ENCODE measurements at regions not wholly inside any gene's neighbourhood (a gene's known extent, or its start where the extent isn't known, plus 50 kb on each side); places are given as distances from the start of the nearest gene placed in this dataset.
A peak's percentile ranks its signal among the peaks of the same experiment; 100 is the strongest.

- no peak for TF ChIP-seq EZH2phosphoT487 (IDR thresholded peaks at IDR 0.05; ENCODE audit: borderline replicate concordance, low read depth, low read length)
- TF ChIP-seq, protein P1, sequence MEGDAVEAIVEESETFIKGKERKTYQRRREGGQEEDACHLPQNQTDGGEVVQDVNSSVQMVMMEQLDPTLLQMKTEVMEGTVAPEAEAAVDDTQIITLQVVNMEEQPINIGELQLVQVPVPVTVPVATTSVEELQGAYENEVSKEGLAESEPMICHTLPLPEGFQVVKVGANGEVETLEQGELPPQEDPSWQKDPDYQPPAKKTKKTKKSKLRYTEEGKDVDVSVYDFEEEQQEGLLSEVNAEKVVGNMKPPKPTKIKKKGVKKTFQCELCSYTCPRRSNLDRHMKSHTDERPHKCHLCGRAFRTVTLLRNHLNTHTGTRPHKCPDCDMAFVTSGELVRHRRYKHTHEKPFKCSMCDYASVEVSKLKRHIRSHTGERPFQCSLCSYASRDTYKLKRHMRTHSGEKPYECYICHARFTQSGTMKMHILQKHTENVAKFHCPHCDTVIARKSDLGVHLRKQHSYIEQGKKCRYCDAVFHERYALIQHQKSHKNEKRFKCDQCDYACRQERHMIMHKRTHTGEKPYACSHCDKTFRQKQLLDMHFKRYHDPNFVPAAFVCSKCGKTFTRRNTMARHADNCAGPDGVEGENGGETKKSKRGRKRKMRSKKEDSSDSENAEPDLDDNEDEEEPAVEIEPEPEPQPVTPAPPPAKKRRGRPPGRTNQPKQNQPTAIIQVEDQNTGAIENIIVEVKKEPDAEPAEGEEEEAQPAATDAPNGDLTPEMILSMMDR (conservative IDR thresholded peaks at IDR 0.05; ENCODE audit: low read length) = no peak
- no TSS peak for BruUV-seq (replicated peaks)
- DNase-seq (ENCODE audit: low spot score) = no peak
- Histone ChIP-seq H3K4me1 (ENCODE audit: insufficient read depth, low read length, poor library complexity, severe bottlenecking) (no peaks in the 10 kb centered on the region), H4K20me1 (ENCODE audit: insufficient read depth, low read length) (no peaks in the 10 kb centered on the region), H3K4me2 (ENCODE audit: low read length) (no peak overlapping the region), H3K4me3 (ENCODE audit: low read depth, low read length, poor library complexity, severe bottlenecking) (no peak overlapping the region), H3K9me3 (ENCODE audit: low read length) (no peaks in the 10 kb centered on the region), H2AFZ (ENCODE audit: low read length) (no peak overlapping the region), H3K27ac (ENCODE audit: low read depth, low read length, poor library complexity, severe bottlenecking) (no peak overlapping the region), H3K79me2 (ENCODE audit: insufficient read depth, low read depth, low read length) (no peaks in the 10 kb centered on the region), H3K36me3 (ENCODE audit: insufficient read depth, low read length) (no peaks in the 10 kb centered on the region), H3K9me2 (ENCODE audit: insufficient read depth, low read length) (no peaks in the 10 kb centered on the region)
- CTCF ChIA-PET (ENCODE audit: unreplicated experiment) = no interaction called here
- intact Hi-C loops (cut with micrococcal nuclease; ENCODE audit: unreplicated experiment) = no loop called here
- POLR2A ChIA-PET = interaction anchor here (0.7 kb wide), 1 partner anchor 189 kb away, joined by 3 read pairs; no protein-coding TSS in a partner anchor
These were observed 306.5 kb upstream of the TECRL start for GRCh38 chr4:64715741-64716140.

DNA sequence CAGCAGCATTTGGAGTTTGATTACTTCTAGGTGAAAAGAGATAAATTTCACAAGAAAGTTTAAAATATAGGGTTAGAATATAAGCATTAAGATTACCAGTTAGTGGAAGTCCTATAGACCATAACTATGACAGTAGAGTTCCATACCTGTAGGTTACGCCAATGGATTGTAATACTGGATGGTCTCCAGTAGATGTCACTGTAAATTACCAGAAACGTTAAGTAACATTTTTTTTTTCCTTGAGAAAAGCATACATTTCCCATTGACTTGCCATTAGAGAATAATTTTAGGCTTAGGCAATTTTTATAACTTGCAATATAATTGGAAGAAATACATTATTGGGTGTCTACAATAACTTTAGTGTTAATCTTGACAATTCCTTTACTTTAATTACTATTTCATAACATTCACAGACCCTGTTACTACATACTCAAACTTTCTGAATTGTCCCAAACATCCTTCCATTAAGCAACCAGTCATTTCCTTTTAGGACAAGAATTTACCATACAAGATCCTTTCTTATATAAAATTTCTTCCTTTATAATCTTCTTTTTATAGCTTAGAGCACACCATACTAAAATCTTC lies 304.1 kb upstream of the TECRL start:
- DNase-seq (ENCODE audit: low spot score) = peak; percentile 42
- H3K27ac ChIP-seq (ENCODE audit: low read depth, low read length, poor library complexity, severe bottlenecking) = no peak overlapping the region
- H3K4me1 ChIP-seq (ENCODE audit: insufficient read depth, low read length, poor library complexity, severe bottlenecking) = no peaks in the 10 kb centered on the region
- POLR2A ChIA-PET = no interaction called here
- TF ChIP-seq, protein P1 (conservative IDR thresholded peaks at IDR 0.05; ENCODE audit: low read length) = peak; percentile 82
- no peak for TF ChIP-seq EZH2phosphoT487 (IDR thresholded peaks at IDR 0.05; ENCODE audit: borderline replicate concordance, low read depth, low read length)
- no peaks in the 10 kb centered on the region for H3K9me3 ChIP-seq (ENCODE audit: low read length)
- no peaks in the 10 kb centered on the region for H3K9me2 ChIP-seq (ENCODE audit: insufficient read depth, low read length)
- no peaks in the 10 kb centered on the region for H3K36me3 ChIP-seq (ENCODE audit: insufficient read depth, low read length)
- CTCF ChIA-PET (ENCODE audit: unreplicated experiment) = no interaction called here
- H3K4me2 ChIP-seq (ENCODE audit: low read length) = no peak overlapping the region
- no peak overlapping the region for H2AFZ ChIP-seq (ENCODE audit: low read length)
- no peak overlapping the region for H3K4me3 ChIP-seq (ENCODE audit: low read depth, low read length, poor library complexity, severe bottlenecking)
- intact Hi-C loops (cut with micrococcal nuclease; ENCODE audit: unreplicated experiment) = no loop called here
- no peaks in the 10 kb centered on the region for H4K20me1 ChIP-seq (ENCODE audit: insufficient read depth, low read length)
- no peaks in the 10 kb centered on the region for H3K79me2 ChIP-seq (ENCODE audit: insufficient read depth, low read depth, low read length)
- BruUV-seq (replicated peaks) = no TSS peak

- Histone ChIP-seq H3K4me2 (ENCODE audit: low read length) (no peak overlapping the region), H2AFZ (ENCODE audit: low read length) (no peak overlapping the region), H4K20me1 (ENCODE audit: insufficient read depth, low read length) (no peaks in the 10 kb centered on the region), H3K9me3 (ENCODE audit: low read length) (no peaks in the 10 kb centered on the region), H3K79me2 (ENCODE audit: insufficient read depth, low read depth, low read length) (no peaks in the 10 kb centered on the region), H3K4me1 (ENCODE audit: insufficient read depth, low read length, poor library complexity, severe bottlenecking) (no peaks in the 10 kb centered on the region), H3K27ac (ENCODE audit: low read depth, low read length, poor library complexity, severe bottlenecking) (no peak overlapping the region), H3K36me3 (ENCODE audit: insufficient read depth, low read length) (no peaks in the 10 kb centered on the region), H3K9me2 (ENCODE audit: insufficient read depth, low read length) (no peaks in the 10 kb centered on the region), H3K4me3 (ENCODE audit: low read depth, low read length, poor library complexity, severe bottlenecking) (no peak overlapping the region)
- BruUV-seq (replicated peaks) = no TSS peak
- intact Hi-C loops (cut with micrococcal nuclease; ENCODE audit: unreplicated experiment) = no loop called here
- DNase-seq (ENCODE audit: low spot score) = no peak
- ChIA-PET POLR2A (no interaction called here), CTCF (ENCODE audit: unreplicated experiment) (no interaction called here)
- TF ChIP-seq, protein P1 (conservative IDR thresholded peaks at IDR 0.05; ENCODE audit: low read length) = no peak
- TF ChIP-seq EZH2phosphoT487 (IDR thresholded peaks at IDR 0.05; ENCODE audit: borderline replicate concordance, low read depth, low read length) = no peak
These were observed 303.3 kb upstream of the TECRL start for GRCh38 chr4:64712590-64712989.

All from OCI-LY7 (cell line).